ENCODE measurements at regions not wholly inside any gene's neighbourhood (a gene's known extent, or its start where the extent isn't known, plus 50 kb on each side); places are given as distances from the start of the nearest gene placed in this dataset.

- H3K36me3 ChIP-seq: no peaks in the 10 kb centered on the region
- H3K27me3 ChIP-seq (ENCODE audit: insufficient read depth, low read depth, severe bottlenecking): no peaks in the 10 kb centered on the region
- no peaks in the 10 kb centered on the region for H3K9me3 ChIP-seq (ENCODE audit: severe bottlenecking)
- no peak overlapping the region for H3K4me3 ChIP-seq (ENCODE audit: low read depth, low read length)
- DNase-seq: no peak
- TF ChIP-seq CTCF (IDR thresholded peaks at IDR 0.05; ENCODE audit: low read depth, low read length): no peak
- no peak overlapping the region for H3K27ac ChIP-seq
Observed at GRCh38 chr21:16402752-16403151, 673.0 kb downstream of the USP25 start.

GRCh38 chr21:16404776-16405175, 675.0 kb downstream of the USP25 start:
- DNase-seq: no peak
- no peak for TF ChIP-seq CTCF (IDR thresholded peaks at IDR 0.05; ENCODE audit: low read depth, low read length)
- H3K9me3 ChIP-seq (ENCODE audit: severe bottlenecking): no peaks in the 10 kb centered on the region
- H3K4me3 ChIP-seq (ENCODE audit: low read depth, low read length): no peak overlapping the region
- H3K27me3 ChIP-seq (ENCODE audit: insufficient read depth, low read depth, severe bottlenecking): no peaks in the 10 kb centered on the region
- no peak overlapping the region for H3K27ac ChIP-seq
- no peaks in the 10 kb centered on the region for H3K36me3 ChIP-seq

GRCh38 chr21:16406355-16406754, 676.6 kb downstream of the USP25 start:
- no peaks in the 10 kb centered on the region for H3K36me3 ChIP-seq
- no peak overlapping the region for H3K4me3 ChIP-seq (ENCODE audit: low read depth, low read length)
- H3K27me3 ChIP-seq (ENCODE audit: insufficient read depth, low read depth, severe bottlenecking): no peaks in the 10 kb centered on the region
- peaks cover under 1% of the 10 kb centered on the region for H3K9me3 ChIP-seq (ENCODE audit: severe bottlenecking)
- TF ChIP-seq CTCF (IDR thresholded peaks at IDR 0.05; ENCODE audit: low read depth, low read length): no peak
- no peak overlapping the region for H3K27ac ChIP-seq
- DNase-seq: no peak

- peaks cover 2% of the 10 kb centered on the region for H3K9me3 ChIP-seq (ENCODE audit: severe bottlenecking)
- no peak for DNase-seq
- no peak for TF ChIP-seq CTCF (IDR thresholded peaks at IDR 0.05; ENCODE audit: low read depth, low read length)
- H3K4me3 ChIP-seq (ENCODE audit: low read depth, low read length): no peak overlapping the region
- H3K27me3 ChIP-seq (ENCODE audit: insufficient read depth, low read depth, severe bottlenecking): no peaks in the 10 kb centered on the region
- no peak overlapping the region for H3K27ac ChIP-seq
- H3K36me3 ChIP-seq: no peaks in the 10 kb centered on the region
Observed at GRCh38 chr21:16407403-16408240, 677.8 kb downstream of the USP25 start.

GRCh38 chr21:16408280-16408679, 678.5 kb downstream of the USP25 start:
- TF ChIP-seq CTCF (IDR thresholded peaks at IDR 0.05; ENCODE audit: low read depth, low read length): no peak
- H3K36me3 ChIP-seq: no peaks in the 10 kb centered on the region
- H3K4me3 ChIP-seq (ENCODE audit: low read depth, low read length): no peak overlapping the region
- H3K27ac ChIP-seq: no peak overlapping the region
- no peak for DNase-seq
- no peaks in the 10 kb centered on the region for H3K27me3 ChIP-seq (ENCODE audit: insufficient read depth, low read depth, severe bottlenecking)
- peaks cover 2% of the 10 kb centered on the region for H3K9me3 ChIP-seq (ENCODE audit: severe bottlenecking)

GRCh38 chr21:16409352-16409751, 679.6 kb downstream of the USP25 start:
- H3K9me3 ChIP-seq (ENCODE audit: severe bottlenecking): peaks cover 2% of the 10 kb centered on the region
- no peak overlapping the region for H3K27ac ChIP-seq
- no peak for DNase-seq
- no peak for TF ChIP-seq CTCF (IDR thresholded peaks at IDR 0.05; ENCODE audit: low read depth, low read length)
- H3K4me3 ChIP-seq (ENCODE audit: low read depth, low read length): no peak overlapping the region
- no peaks in the 10 kb centered on the region for H3K27me3 ChIP-seq (ENCODE audit: insufficient read depth, low read depth, severe bottlenecking)
- no peaks in the 10 kb centered on the region for H3K36me3 ChIP-seq
